GM12878 (cell line): ENCODE measurements at regions not wholly inside any gene's neighbourhood (a gene's known extent, or its start where the extent isn't known, plus 50 kb on each side); places are given as distances from the start of the nearest gene placed in this dataset.

Source experiments
- BRCA1 ChIP-seq: IDR thresholded peaks from 2 replicates; pipeline ENCODE4 v1.6.1; 2011; ENCODE audit warnings: low read depth, low read length, improper control_type of control experiment
- CBFB ChIP-seq: IDR thresholded peaks from 2 replicates; pipeline ENCODE4 v1.6.1; 2016; ENCODE audit warnings: antibody characterized with exemption, low read depth
- CEBPB ChIP-seq, 2 experiments: fragments of 150-350 bp in 1 of 2; IDR thresholded peaks; 2 replicates each; pipeline ENCODE4 v1.6.1; 2012 to 2014; ENCODE audit warnings: low read depth in 2 of 2, low read length in 2 of 2, borderline replicate concordance in 1 of 2, inconsistent platforms in 1 of 2
- EGR1 ChIP-seq, 2 experiments: IDR thresholded peaks; 1 replicate in 1 of 2; 2 replicates in 1 of 2; pipeline ENCODE4 v1.6.1; 2011 to 2012; ENCODE audit warnings: low read depth in 2 of 2, low read length in 2 of 2, borderline replicate concordance in 1 of 2, mild to moderate bottlenecking in 1 of 2, moderate library complexity in 1 of 2
- EZH2 ChIP-seq: IDR thresholded peaks from 2 replicates; pipeline ENCODE4 v1.6.1; 2012; ENCODE audit warnings: low read depth, mild to moderate bottlenecking, control low read depth, inconsistent platforms, low read length, borderline replicate concordance; ENCODE audit not compliant: control insufficient read depth
- FOXM1 ChIP-seq: IDR thresholded peaks from 2 replicates; pipeline ENCODE4 v1.6.1; 2012; ENCODE audit warnings: low read depth, mild to moderate bottlenecking, inconsistent platforms, low read length, moderate library complexity
- IRF3 ChIP-seq: fragments of 450-650 bp; IDR thresholded peaks from 2 replicates; pipeline ENCODE4 v1.6.1; 2014; ENCODE audit warnings: mild to moderate bottlenecking
- MXI1 ChIP-seq: fragments of 150-350 bp; IDR thresholded peaks from 2 replicates; pipeline ENCODE4 v1.6.1; 2011; ENCODE audit warnings: low read depth, mild to moderate bottlenecking, inconsistent platforms, low read length, improper control_type of control experiment
- POLR2AphosphoS5 ChIP-seq: IDR thresholded peaks from 2 replicates; pipeline ENCODE4 v1.6.1; 2011; ENCODE audit warnings: mild to moderate bottlenecking, low read length, inconsistent platforms
- SMC3 ChIP-seq: IDR thresholded peaks from 2 replicates; pipeline ENCODE4 v1.6.1; 2011; ENCODE audit warnings: low read length, improper control_type of control experiment, borderline replicate concordance
- STAT1 ChIP-seq: fragments of 450-650 bp; conservative IDR thresholded peaks from 2 replicates; pipeline ENCODE4 v1.6.1; 2014; ENCODE audit warnings: antibody characterized with exemption, mild to moderate bottlenecking
- ZBTB33 ChIP-seq: fragments of 450-650 bp; IDR thresholded peaks from 2 replicates; pipeline ENCODE4 v1.6.1; 2017; ENCODE audit warnings: mild to moderate bottlenecking
- TF ChIP-seq, protein P1 (sequence below), 3 experiments: IDR thresholded peaks in 2 of 3; conservative IDR thresholded peaks in 1 of 3; 2 replicates each; pipeline ENCODE4 v1.5.1; 2011; ENCODE audit warnings: low read depth in 3 of 3, low read length in 3 of 3, mild to moderate bottlenecking in 3 of 3, control low read depth in 2 of 3, moderate library complexity in 2 of 3, inconsistent platforms in 1 of 3, mixed read lengths in 1 of 3; ENCODE audit not compliant: control insufficient read depth in 2 of 3, insufficient read depth in 1 of 3; ENCODE audit errors: extremely low read depth in 1 of 3

- TF ChIP-seq FOXM1, result no peak
- TF ChIP-seq BRCA1, result no peak
- no peak for TF ChIP-seq SMC3
- TF ChIP-seq, protein P1, sequence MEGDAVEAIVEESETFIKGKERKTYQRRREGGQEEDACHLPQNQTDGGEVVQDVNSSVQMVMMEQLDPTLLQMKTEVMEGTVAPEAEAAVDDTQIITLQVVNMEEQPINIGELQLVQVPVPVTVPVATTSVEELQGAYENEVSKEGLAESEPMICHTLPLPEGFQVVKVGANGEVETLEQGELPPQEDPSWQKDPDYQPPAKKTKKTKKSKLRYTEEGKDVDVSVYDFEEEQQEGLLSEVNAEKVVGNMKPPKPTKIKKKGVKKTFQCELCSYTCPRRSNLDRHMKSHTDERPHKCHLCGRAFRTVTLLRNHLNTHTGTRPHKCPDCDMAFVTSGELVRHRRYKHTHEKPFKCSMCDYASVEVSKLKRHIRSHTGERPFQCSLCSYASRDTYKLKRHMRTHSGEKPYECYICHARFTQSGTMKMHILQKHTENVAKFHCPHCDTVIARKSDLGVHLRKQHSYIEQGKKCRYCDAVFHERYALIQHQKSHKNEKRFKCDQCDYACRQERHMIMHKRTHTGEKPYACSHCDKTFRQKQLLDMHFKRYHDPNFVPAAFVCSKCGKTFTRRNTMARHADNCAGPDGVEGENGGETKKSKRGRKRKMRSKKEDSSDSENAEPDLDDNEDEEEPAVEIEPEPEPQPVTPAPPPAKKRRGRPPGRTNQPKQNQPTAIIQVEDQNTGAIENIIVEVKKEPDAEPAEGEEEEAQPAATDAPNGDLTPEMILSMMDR (IDR thresholded peaks at IDR 0.05 in 2 of 3, conservative IDR thresholded peaks at IDR 0.05 in 1 of 3; ENCODE audit: control insufficient read depth in 2 of 3, extremely low read depth in 1 of 3, insufficient read depth in 1 of 3, low read depth in 3 of 3, low read length in 3 of 3), result no peak
- no peak for TF ChIP-seq POLR2AphosphoS5
- TF ChIP-seq STAT1, result no peak
- TF ChIP-seq ZBTB33, result no peak
- TF ChIP-seq MXI1, result no peak
- TF ChIP-seq EZH2, result no peak
- no peak for TF ChIP-seq IRF3
- TF ChIP-seq EGR1 (IDR thresholded peaks at IDR 0.05; ENCODE audit: borderline replicate concordance in 1 of 2, low read depth in 2 of 2, low read length in 2 of 2), result no peak
- no peak for TF ChIP-seq CEBPB (IDR thresholded peaks at IDR 0.05; ENCODE audit: borderline replicate concordance in 1 of 2, low read depth in 2 of 2, low read length in 2 of 2)
- TF ChIP-seq CBFB, result no peak
Measured at GRCh38 chr14:71600309-71600708, 331.9 kb upstream of the RGS6 start.
